Mesothelial cell of epicardium (in vitro differentiated cells): ENCODE measurements at regions not wholly inside any gene's neighbourhood (a gene's known extent, or its start where the extent isn't known, plus 50 kb on each side); places are given as distances from the start of the nearest gene placed in this dataset.

Experiments
- DNase-seq, 2 experiments: peaks; one replicate each; pipeline ENCODE4 v3.0.0; 2021; ENCODE audit warnings: low spot score in 2 of 2; ENCODE audit not compliant: unreplicated experiment in 2 of 2
- H3K27ac Mint-ChIP-seq: 2 replicates; pipeline ENCODE4 v1.8.0; 2021; ENCODE audit warnings: mixed read lengths
- H3K27me3 Mint-ChIP-seq: 2 replicates; pipeline ENCODE4 v1.8.0; 2021; ENCODE audit warnings: low read depth, mixed read lengths
- H3K36me3 Mint-ChIP-seq: 2 replicates; pipeline ENCODE4 v1.8.0; 2021; ENCODE audit warnings: mixed read lengths
- H3K4me1 Mint-ChIP-seq: 2 replicates; pipeline ENCODE4 v1.8.0; 2021; ENCODE audit warnings: mixed read lengths
- H3K4me3 Mint-ChIP-seq: 2 replicates; pipeline ENCODE4 v1.8.0; 2021; ENCODE audit warnings: mild to moderate bottlenecking, moderate library complexity, mixed read lengths
- H3K9me3 Mint-ChIP-seq: 2 replicates; pipeline ENCODE4 v1.8.0; 2021; ENCODE audit warnings: mixed read lengths
- TF ChIP-seq, protein P1 (sequence below): fragments of 200-600 bp; sonication (generic); IDR thresholded peaks from one replicate; pipeline ENCODE4 v1.5.0; 2021; ENCODE audit warnings: antibody characterized with exemption; ENCODE audit not compliant: unreplicated experiment

GRCh38 chr3:124142389-124142970 lies 150.6 kb upstream of the ROPN1 start:
- H3K4me1 Mint-ChIP-seq: no peaks in the 10 kb centered on the region
- peaks cover 2% of the 10 kb centered on the region for H3K27me3 Mint-ChIP-seq
- H3K9me3 Mint-ChIP-seq: peaks cover 1% of the 10 kb centered on the region
- no peak for DNase-seq
- H3K27ac Mint-ChIP-seq: no peak overlapping the region
- H3K4me3 Mint-ChIP-seq: no peak overlapping the region
- TF ChIP-seq, protein P1, sequence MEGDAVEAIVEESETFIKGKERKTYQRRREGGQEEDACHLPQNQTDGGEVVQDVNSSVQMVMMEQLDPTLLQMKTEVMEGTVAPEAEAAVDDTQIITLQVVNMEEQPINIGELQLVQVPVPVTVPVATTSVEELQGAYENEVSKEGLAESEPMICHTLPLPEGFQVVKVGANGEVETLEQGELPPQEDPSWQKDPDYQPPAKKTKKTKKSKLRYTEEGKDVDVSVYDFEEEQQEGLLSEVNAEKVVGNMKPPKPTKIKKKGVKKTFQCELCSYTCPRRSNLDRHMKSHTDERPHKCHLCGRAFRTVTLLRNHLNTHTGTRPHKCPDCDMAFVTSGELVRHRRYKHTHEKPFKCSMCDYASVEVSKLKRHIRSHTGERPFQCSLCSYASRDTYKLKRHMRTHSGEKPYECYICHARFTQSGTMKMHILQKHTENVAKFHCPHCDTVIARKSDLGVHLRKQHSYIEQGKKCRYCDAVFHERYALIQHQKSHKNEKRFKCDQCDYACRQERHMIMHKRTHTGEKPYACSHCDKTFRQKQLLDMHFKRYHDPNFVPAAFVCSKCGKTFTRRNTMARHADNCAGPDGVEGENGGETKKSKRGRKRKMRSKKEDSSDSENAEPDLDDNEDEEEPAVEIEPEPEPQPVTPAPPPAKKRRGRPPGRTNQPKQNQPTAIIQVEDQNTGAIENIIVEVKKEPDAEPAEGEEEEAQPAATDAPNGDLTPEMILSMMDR: no peak
- H3K36me3 Mint-ChIP-seq: no peaks in the 10 kb centered on the region

DNA sequence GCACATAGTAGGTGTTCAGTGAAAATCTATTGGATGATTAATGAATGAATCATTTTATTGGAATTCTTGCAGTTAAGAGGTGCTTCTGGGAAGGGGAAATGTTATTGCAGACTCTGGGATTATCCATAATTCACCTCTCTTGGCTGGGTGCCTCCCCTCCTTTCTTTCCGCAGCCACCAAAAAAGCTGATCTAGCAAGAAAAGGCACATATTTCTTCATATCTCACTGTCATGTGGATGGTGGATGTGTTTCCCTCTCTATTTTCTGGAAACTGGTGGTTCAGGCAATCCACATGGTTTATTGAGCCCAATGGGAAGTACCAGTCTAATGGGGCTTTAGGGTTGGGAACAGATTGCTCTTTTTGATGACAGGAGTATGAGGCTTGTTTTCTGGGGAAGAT lies 151.1 kb upstream of the ROPN1 start:
- TF ChIP-seq, protein P1: no peak
- Mint-ChIP-seq H3K4me3 (no peak overlapping the region), H3K27ac (no peak overlapping the region), H3K9me3 (peaks cover 5% of the 10 kb centered on the region), H3K27me3 (peaks cover 2% of the 10 kb centered on the region), H3K4me1 (no peaks in the 10 kb centered on the region), H3K36me3 (no peaks in the 10 kb centered on the region)
- DNase-seq: no peak

DNA sequence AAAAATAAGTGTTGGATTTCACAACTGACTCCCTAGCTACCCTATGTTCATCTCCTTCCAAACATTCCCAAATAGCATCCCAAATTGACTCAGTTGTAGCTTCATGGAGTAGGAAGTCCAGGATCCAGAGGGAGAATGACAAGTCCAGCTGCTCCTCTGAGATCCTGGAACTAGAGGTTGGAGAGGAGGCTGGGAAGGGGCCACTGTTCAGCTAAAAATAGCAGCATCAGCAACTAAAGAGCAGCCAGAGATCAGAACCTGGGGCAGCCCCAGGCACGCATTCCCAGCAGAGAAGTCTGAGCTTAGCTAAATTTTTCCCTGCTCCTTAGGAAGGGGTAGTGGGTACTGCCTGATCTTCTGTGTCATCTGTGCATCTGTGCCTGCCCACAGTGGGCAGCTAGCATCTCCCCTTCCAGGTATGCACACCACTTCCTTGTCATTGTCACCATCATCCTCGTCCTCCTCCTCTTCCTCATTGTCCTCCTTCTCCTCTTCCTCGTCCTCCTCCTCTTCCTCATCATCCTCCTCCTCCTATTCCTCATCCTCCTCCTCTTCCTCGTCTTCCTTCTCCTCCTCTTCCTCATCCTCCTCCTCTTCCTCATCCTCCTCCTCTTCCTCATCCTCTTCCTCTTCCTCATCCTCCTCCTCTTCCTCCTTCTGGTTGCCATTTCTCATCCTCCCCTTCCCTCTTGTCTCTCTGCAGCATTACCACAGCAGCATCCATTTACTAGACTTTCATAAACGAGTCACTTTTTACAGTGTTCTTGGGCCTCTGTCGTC lies 152.3 kb upstream of the ROPN1 start:
- peaks cover 5% of the 10 kb centered on the region for H3K9me3 Mint-ChIP-seq
- no peaks in the 10 kb centered on the region for H3K4me1 Mint-ChIP-seq
- no peak overlapping the region for H3K4me3 Mint-ChIP-seq
- TF ChIP-seq, protein P1: no peak
- no peak overlapping the region for H3K27ac Mint-ChIP-seq
- H3K36me3 Mint-ChIP-seq: no peaks in the 10 kb centered on the region
- H3K27me3 Mint-ChIP-seq: peaks cover 2% of the 10 kb centered on the region
- no peak for DNase-seq

DNA sequence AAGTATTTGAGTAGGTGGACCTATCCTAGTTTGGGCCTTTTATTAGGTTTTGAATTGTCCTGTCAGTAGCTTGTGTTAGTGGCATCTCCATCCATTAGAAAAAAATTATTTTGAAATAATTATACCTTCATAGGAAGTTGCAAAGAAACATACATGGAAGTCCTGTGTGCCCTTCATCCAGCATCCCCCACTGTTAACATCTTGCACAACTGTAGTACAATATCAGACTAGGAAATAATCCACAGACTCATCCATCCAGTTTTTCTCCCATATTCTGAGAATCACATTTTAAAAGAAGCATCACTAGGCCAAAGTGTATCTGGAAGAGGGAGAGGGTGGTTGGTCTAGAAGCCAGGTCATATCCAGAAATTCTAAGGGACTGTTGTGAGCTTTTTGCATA lies 155.5 kb upstream of the ROPN1 start:
- no peaks in the 10 kb centered on the region for H3K4me1 Mint-ChIP-seq
- no peaks in the 10 kb centered on the region for H3K36me3 Mint-ChIP-seq
- DNase-seq: no peak
- TF ChIP-seq, protein P1: no peak
- H3K4me3 Mint-ChIP-seq: no peak overlapping the region
- H3K27ac Mint-ChIP-seq: no peak overlapping the region
- H3K9me3 Mint-ChIP-seq: peaks cover 5% of the 10 kb centered on the region
- peaks cover 2% of the 10 kb centered on the region for H3K27me3 Mint-ChIP-seq

DNA sequence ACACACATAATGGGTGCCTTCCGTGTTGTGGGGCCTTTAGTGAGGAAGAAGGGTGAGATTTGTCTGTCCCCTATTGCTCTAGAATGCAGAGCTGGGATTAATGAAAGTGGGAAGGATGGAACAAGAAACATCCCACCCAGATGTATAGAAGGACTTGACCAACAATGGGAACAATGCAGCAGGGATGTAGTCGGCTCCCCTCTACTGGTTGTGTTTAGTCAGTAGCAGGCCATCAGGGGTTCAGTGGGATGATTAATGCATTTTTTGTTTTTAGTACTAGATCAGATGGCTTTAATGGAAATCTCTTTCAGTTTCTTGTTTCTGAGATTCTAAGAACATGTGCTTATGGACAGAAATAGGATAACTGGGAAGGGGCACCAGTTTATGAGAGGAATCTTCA lies 156.0 kb upstream of the ROPN1 start:
- no peak overlapping the region for H3K27ac Mint-ChIP-seq
- H3K27me3 Mint-ChIP-seq: peaks cover 2% of the 10 kb centered on the region

More for the DNA sequence above, 156.0 kb upstream of the ROPN1 start:
- no peaks in the 10 kb centered on the region for H3K4me1 Mint-ChIP-seq
- H3K4me3 Mint-ChIP-seq: no peak overlapping the region
- H3K36me3 Mint-ChIP-seq: no peaks in the 10 kb centered on the region
- peaks cover 5% of the 10 kb centered on the region for H3K9me3 Mint-ChIP-seq
- no peak for DNase-seq
- TF ChIP-seq, protein P1: no peak
